ENCODE measurements at regions not wholly inside any gene's neighbourhood (a gene's known extent, or its start where the extent isn't known, plus 50 kb on each side); places are given as distances from the start of the nearest gene placed in this dataset.

DNA sequence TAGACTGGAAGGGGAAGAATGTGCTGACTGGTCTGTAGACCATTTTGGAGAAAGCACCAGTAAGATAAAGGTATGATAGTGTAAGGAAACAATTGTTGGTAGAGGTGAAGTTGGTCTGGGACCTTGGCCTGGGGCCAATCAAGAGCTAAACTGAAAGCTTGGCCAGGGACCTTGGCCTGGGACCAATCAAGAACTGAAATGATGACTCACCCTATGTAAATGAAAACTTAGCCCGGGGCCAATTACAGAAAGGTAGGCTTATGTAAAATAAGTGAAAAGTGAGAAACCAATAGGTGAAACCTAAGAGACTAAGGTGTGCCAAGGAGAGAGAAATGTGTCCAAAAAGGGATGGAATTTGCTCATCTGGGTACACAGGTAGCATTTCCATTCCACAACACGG lies 776.0 kb downstream of the C12orf50 start:
- Histone ChIP-seq H3K27me3 (ENCODE audit: insufficient read depth, low read length) (no peaks in the 10 kb centered on the region), H2BK20ac (ENCODE audit: low read depth, low read length, poor library complexity, severe bottlenecking) (no peak overlapping the region), H3K79me1 (ENCODE audit: insufficient read depth, low read depth, low read length, poor library complexity, severe bottlenecking) (no peaks in the 10 kb centered on the region), H3K56ac (ENCODE audit: insufficient read length, low read depth, low read length) (no peak overlapping the region), H2AFZ (ENCODE audit: low read length) (no peak overlapping the region), H3K4me1 (ENCODE audit: insufficient read depth, low read length) (no peaks in the 10 kb centered on the region), H4K8ac (replicated peaks; ENCODE audit: insufficient read length, low read depth, low read length) (no peak overlapping the region), H4K5ac (ENCODE audit: insufficient read length, low read depth, low read length) (no peak overlapping the region), H4K20me1 (ENCODE audit: control insufficient read depth, insufficient read depth, insufficient read length) (no peaks in the 10 kb centered on the region), H3K4ac (ENCODE audit: low read depth, low read length) (no peak overlapping the region), H3K79me2 (ENCODE audit: insufficient read depth, low read length) (no peaks in the 10 kb centered on the region), H2BK120ac (ENCODE audit: low read depth, low read length, poor library complexity, severe bottlenecking) (no peak overlapping the region), H2BK15ac (ENCODE audit: low read depth, low read length) (no peak overlapping the region), H3K14ac (ENCODE audit: insufficient read depth, low read length) (no peak overlapping the region), H3T11ph (ENCODE audit: low read length) (no peak overlapping the region), H3K23me2 (ENCODE audit: insufficient read length, low read depth, low read length, poor library complexity, severe bottlenecking) (no peaks in the 10 kb centered on the region), H3K9me3 (ENCODE audit: control insufficient read depth, low read depth, low read length) (no peaks in the 10 kb centered on the region), H4K91ac (ENCODE audit: insufficient read length, low read depth, low read length) (no peak overlapping the region), H3K27ac (ENCODE audit: insufficient read length, low read depth, low read length) (no peak overlapping the region), H3K23ac (ENCODE audit: insufficient read length, low read depth, low read length) (no peak overlapping the region), H3K9ac (ENCODE audit: extremely low read depth, insufficient read length, low read length) (no peak overlapping the region), H3K4me2 (ENCODE audit: insufficient read depth, insufficient read length, low read length) (no peak overlapping the region), H2BK5ac (ENCODE audit: insufficient read length, low read length) (no peak overlapping the region), H2BK12ac (ENCODE audit: insufficient read length, low read depth, low read length) (no peak overlapping the region), H2AK5ac (ENCODE audit: insufficient read length, low read length) (no peak overlapping the region), H3K18ac (ENCODE audit: insufficient read length, low read depth, low read length) (no peak overlapping the region)
- Mint-ChIP-seq H3K36me3 (ENCODE audit: insufficient read depth in 1 of 3, low read depth in 3 of 3) (peaks cover 2 to 10% (median 5%) of the 10 kb centered on the region in 3 experiments; a peak in 6 of 7 replicates), H3K9me3 (peaks cover 2 to 8% of the 10 kb centered on the region in 2 experiments; a peak in 3 of 5 replicates), H3K4me3 (no peak overlapping the region), H3K4me1 (no peaks in the 10 kb centered on the region), H3K27me3 (ENCODE audit: low read depth) (no peaks in the 10 kb centered on the region), H3K27ac (no peak overlapping the region; a peak in 1 of 7 replicates)
- WGBS (ENCODE audit: extremely low coverage, insufficient read length, low lambda C conversion rate) = no CpG with 5 or more reads among the region's 2 CpGs
- no peak for TF ChIP-seq CTCF (conservative IDR thresholded peaks at IDR 0.05)
- DNase-seq = no peak
